ENCODE measurements at regions not wholly inside any gene's neighbourhood (a gene's known extent, or its start where the extent isn't known, plus 50 kb on each side); places are given as distances from the start of the nearest gene placed in this dataset.

GRCh38 chr14:71230897-71231296 is 323.6 kb downstream of the PCNX1 start:
- H3K27me3 ChIP-seq (replicated peaks; ENCODE audit: insufficient read depth): no peaks in the 10 kb centered on the region
- no peaks in the 10 kb centered on the region for H3K36me3 ChIP-seq
- no peak for DNase-seq (ENCODE audit: low spot score)
- no peak overlapping the region for H3K4me3 ChIP-seq
- no peak for TF ChIP-seq CTCF (IDR thresholded peaks at IDR 0.05)
- H3K9me3 ChIP-seq: no peaks in the 10 kb centered on the region
- no peak for ATAC-seq (ENCODE audit: insufficient number of reproducible peaks, low FRiP score, low read depth)
- H3K27ac ChIP-seq: no peak overlapping the region
- peaks cover 0 to 4% of the 10 kb centered on the region in 2 donors for H3K4me1 ChIP-seq (ENCODE audit: control insufficient read depth in 1 of 2, low read depth in 2 of 2)

DNA sequence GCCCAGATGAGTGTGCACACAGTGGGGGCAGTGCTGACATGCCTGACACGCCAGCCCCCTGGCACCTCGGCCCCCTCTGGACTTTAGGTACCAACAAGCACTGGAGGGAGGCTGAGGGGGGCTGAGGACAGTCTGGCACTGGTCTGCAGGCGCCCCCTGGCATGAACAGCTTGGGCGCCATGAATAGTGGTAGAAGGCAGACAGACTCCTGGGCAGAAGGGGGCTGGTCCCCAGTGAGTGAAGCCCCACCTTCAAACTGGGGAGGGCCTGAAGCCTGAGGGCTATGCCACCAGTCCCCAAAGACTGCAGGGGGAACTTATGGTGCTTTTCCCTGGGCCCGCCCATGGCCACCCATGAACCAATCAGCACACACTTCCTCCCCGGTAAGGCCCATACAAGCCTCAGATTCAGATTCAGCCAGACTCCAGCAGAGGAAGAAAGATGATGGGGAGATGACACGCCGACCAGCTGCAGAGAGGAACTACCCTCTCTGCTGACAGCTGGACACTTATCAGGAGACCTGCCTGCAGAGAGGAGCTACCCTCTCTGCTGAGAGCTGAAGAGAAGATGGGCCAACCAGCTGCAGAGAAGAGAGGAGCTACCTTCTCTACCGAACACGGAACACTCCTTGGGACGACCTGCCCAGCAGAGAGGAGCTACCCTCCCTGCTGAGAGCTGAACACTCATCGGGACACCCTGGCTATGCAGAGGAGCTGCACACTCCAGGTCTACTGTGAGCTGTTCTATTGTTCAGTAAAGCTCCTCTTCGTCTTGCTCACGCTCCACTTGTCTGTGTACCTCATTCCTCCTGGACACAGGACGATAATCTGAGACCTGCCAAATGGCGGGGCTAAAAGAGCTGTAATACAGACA is 324.5 kb downstream of the PCNX1 start:
- Histone ChIP-seq H3K4me1 (ENCODE audit: control insufficient read depth in 1 of 2, low read depth in 2 of 2) (peaks cover 0 to 11% of the 10 kb centered on the region in 2 donors), H3K9me3 (no peaks in the 10 kb centered on the region), H3K27ac (no peak overlapping the region), H3K36me3 (no peaks in the 10 kb centered on the region), H3K4me3 (no peak overlapping the region), H3K27me3 (replicated peaks; ENCODE audit: insufficient read depth) (no peaks in the 10 kb centered on the region)
- no peak for TF ChIP-seq CTCF (IDR thresholded peaks at IDR 0.05)
- ATAC-seq (ENCODE audit: insufficient number of reproducible peaks, low FRiP score, low read depth) (no peak), DNase-seq (ENCODE audit: low spot score) (no peak)

DNA sequence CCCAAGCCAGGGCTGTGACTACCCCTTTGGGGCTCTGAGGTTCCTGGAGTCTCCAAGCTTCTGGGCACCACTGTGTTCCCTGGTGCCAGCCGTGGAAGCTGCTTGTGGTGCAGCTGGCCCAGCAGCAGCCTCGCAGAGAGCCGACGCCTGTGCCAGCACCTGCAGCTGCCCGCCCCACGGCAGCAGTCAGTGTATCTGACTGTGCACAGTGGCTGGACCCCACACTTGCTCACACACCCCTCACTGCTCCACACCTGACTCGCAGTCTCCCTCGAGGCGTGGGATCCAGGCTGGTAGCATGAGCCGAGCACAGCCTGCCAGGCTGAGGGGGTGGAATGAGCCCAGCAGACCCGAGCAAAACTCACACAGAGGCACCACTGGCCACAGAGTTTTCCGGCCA is 325.2 kb downstream of the PCNX1 start:
- Histone ChIP-seq H3K27me3 (replicated peaks; ENCODE audit: insufficient read depth) (no peaks in the 10 kb centered on the region), H3K9me3 (no peaks in the 10 kb centered on the region), H3K4me1 (ENCODE audit: control insufficient read depth in 1 of 2, low read depth in 2 of 2) (peaks cover 0 to 11% of the 10 kb centered on the region in 2 donors), H3K36me3 (no peaks in the 10 kb centered on the region), H3K4me3 (no peak overlapping the region), H3K27ac (no peak overlapping the region)
- TF ChIP-seq CTCF (IDR thresholded peaks at IDR 0.05): no peak
- DNase-seq (ENCODE audit: low spot score): no peak
- no peak for ATAC-seq (ENCODE audit: insufficient number of reproducible peaks, low FRiP score, low read depth)

GRCh38 chr14:71235875-71236274 is 328.6 kb downstream of the PCNX1 start:
- no peak for TF ChIP-seq CTCF (IDR thresholded peaks at IDR 0.05)
- H3K4me3 ChIP-seq: peak overlapping the region; percentile 0
- DNase-seq (ENCODE audit: low spot score): peak; percentile 9
- H3K27ac ChIP-seq: no peak overlapping the region
- H3K27me3 ChIP-seq (replicated peaks; ENCODE audit: insufficient read depth): no peaks in the 10 kb centered on the region
- H3K9me3 ChIP-seq: no peaks in the 10 kb centered on the region
- ATAC-seq (ENCODE audit: insufficient number of reproducible peaks, low FRiP score, low read depth): peak; percentile 95
- peaks cover 0 to 11% of the 10 kb centered on the region in 2 donors for H3K4me1 ChIP-seq (ENCODE audit: control insufficient read depth in 1 of 2, low read depth in 2 of 2)
- no peaks in the 10 kb centered on the region for H3K36me3 ChIP-seq

- H3K27me3 ChIP-seq (replicated peaks; ENCODE audit: insufficient read depth): no peaks in the 10 kb centered on the region
- no peaks in the 10 kb centered on the region for H3K36me3 ChIP-seq
- ATAC-seq (ENCODE audit: insufficient number of reproducible peaks, low FRiP score, low read depth) (no peak), DNase-seq (ENCODE audit: low spot score) (no peak)
- H3K9me3 ChIP-seq: no peaks in the 10 kb centered on the region
- TF ChIP-seq CTCF (IDR thresholded peaks at IDR 0.05): no peak
- H3K27ac ChIP-seq: no peak overlapping the region
- H3K4me3 ChIP-seq: no peak overlapping the region
- peaks cover 0 to 12% of the 10 kb centered on the region in 2 donors for H3K4me1 ChIP-seq (ENCODE audit: control insufficient read depth in 1 of 2, low read depth in 2 of 2)
Measured at GRCh38 chr14:71236487-71236886, 329.2 kb downstream of the PCNX1 start.
